ENCODE measurements at regions not wholly inside any gene's neighbourhood (a gene's known extent, or its start where the extent isn't known, plus 50 kb on each side); places are given as distances from the start of the nearest gene placed in this dataset.
"Not testable (repeated sequence)": the region's sequence is repeated elsewhere in the genome, so short reads cannot be mapped to it uniquely, and the experiment has no call there.

- H3K27ac Mint-ChIP-seq, result no peak overlapping the region
- peaks cover 3 to 48% (median 24%) of the 10 kb centered on the region in 6 donors for H3K9me3 Mint-ChIP-seq
- H3K27me3 Mint-ChIP-seq (ENCODE audit: low read depth in 3 of 3), result peaks cover 0 to 2% (median 0%) of the 10 kb centered on the region in 3 donors
- DNase-seq, result no peak
- no peak overlapping the region for H3K4me3 Mint-ChIP-seq
- H3K36me3 Mint-ChIP-seq, result no peaks in the 10 kb centered on the region
- no peaks in the 10 kb centered on the region for H3K4me1 Mint-ChIP-seq
Observed at GRCh38 chr5:166713295-166713694, 1578.2 kb upstream of the WWC1 start.

GRCh38 chr5:166716856-166717492 is 1574.5 kb upstream of the WWC1 start:
- Mint-ChIP-seq H3K27ac (no peak overlapping the region), H3K27me3 (ENCODE audit: low read depth in 3 of 3) (peaks cover 0 to 2% (median 0%) of the 10 kb centered on the region in 3 donors), H3K9me3 (peaks cover 3 to 53% (median 31%) of the 10 kb centered on the region in 6 donors), H3K4me3 (no peak overlapping the region), H3K36me3 (no peaks in the 10 kb centered on the region), H3K4me1 (no peaks in the 10 kb centered on the region)
- DNase-seq, result no peak

GRCh38 chr5:166719991-166720390 is 1571.5 kb upstream of the WWC1 start:
- Mint-ChIP-seq H3K4me3 (no peak overlapping the region), H3K9me3 (peaks cover 7 to 30% (median 20%) of the 10 kb centered on the region in 6 donors), H3K36me3 (no peaks in the 10 kb centered on the region), H3K4me1 (no peaks in the 10 kb centered on the region), H3K27ac (no peak overlapping the region), H3K27me3 (ENCODE audit: low read depth in 3 of 3) (no peaks in the 10 kb centered on the region)
- DNase-seq, result no peak

GRCh38 chr5:166722939-166723338 is 1568.5 kb upstream of the WWC1 start:
- Mint-ChIP-seq H3K4me3 (no peak overlapping the region), H3K36me3 (no peaks in the 10 kb centered on the region), H3K27ac (no peak overlapping the region), H3K4me1 (no peaks in the 10 kb centered on the region), H3K27me3 (ENCODE audit: low read depth in 3 of 3) (no peaks in the 10 kb centered on the region), H3K9me3 (peaks cover 5 to 27% (median 11%) of the 10 kb centered on the region in 6 donors)
- DNase-seq, result no peak

GRCh38 chr5:166724284-166724683 is 1567.2 kb upstream of the WWC1 start:
- H3K9me3 Mint-ChIP-seq, result peaks cover 5 to 25% (median 10%) of the 10 kb centered on the region in 6 donors
- no peak overlapping the region for H3K27ac Mint-ChIP-seq
- H3K4me3 Mint-ChIP-seq, result no peak overlapping the region
- no peaks in the 10 kb centered on the region for H3K36me3 Mint-ChIP-seq
- no peaks in the 10 kb centered on the region for H3K4me1 Mint-ChIP-seq
- no peak for DNase-seq
- H3K27me3 Mint-ChIP-seq (ENCODE audit: low read depth in 3 of 3), result no peaks in the 10 kb centered on the region

- Mint-ChIP-seq H3K36me3 (no peaks in the 10 kb centered on the region), H3K27ac (no peak overlapping the region), H3K4me3 (no peak overlapping the region), H3K9me3 (peaks cover 7 to 31% (median 11%) of the 10 kb centered on the region in 6 donors), H3K27me3 (ENCODE audit: low read depth in 3 of 3) (no peaks in the 10 kb centered on the region), H3K4me1 (no peaks in the 10 kb centered on the region)
- DNase-seq, result no peak
Observed at GRCh38 chr5:166725593-166725992, 1565.9 kb upstream of the WWC1 start.

- Mint-ChIP-seq H3K4me3 (no peak overlapping the region), H3K36me3 (no peaks in the 10 kb centered on the region), H3K27ac (no peak overlapping the region), H3K4me1 (no peaks in the 10 kb centered on the region), H3K9me3 (peaks cover 2 to 26% (median 10%) of the 10 kb centered on the region in 6 donors), H3K27me3 (ENCODE audit: low read depth in 3 of 3) (no peaks in the 10 kb centered on the region)
- no peak for DNase-seq
Observed at GRCh38 chr5:166726406-166726805, 1565.0 kb upstream of the WWC1 start.

- not testable (repeated sequence) for H3K4me1 Mint-ChIP-seq; H3K4me3 Mint-ChIP-seq; DNase-seq; H3K27ac Mint-ChIP-seq; H3K36me3 Mint-ChIP-seq; H3K27me3 Mint-ChIP-seq (ENCODE audit: low read depth in 3 of 3)
- peaks cover 13 to 52% (median 26%) of the 10 kb centered on the region in 6 donors for H3K9me3 Mint-ChIP-seq
Observed at GRCh38 chr5:166742951-166743350, 1548.5 kb upstream of the WWC1 start.

- H3K27me3 Mint-ChIP-seq (ENCODE audit: low read depth in 3 of 3), result peaks cover 0 to 3% (median 2%) of the 10 kb centered on the region in 3 donors
- no peak overlapping the region for H3K27ac Mint-ChIP-seq
- no peak for DNase-seq
- H3K36me3 Mint-ChIP-seq, result no peaks in the 10 kb centered on the region
- peaks cover 12 to 41% (median 23%) of the 10 kb centered on the region in 6 donors for H3K9me3 Mint-ChIP-seq
- no peak overlapping the region for H3K4me3 Mint-ChIP-seq
- no peaks in the 10 kb centered on the region for H3K4me1 Mint-ChIP-seq
Observed at GRCh38 chr5:166746506-166746905, 1544.9 kb upstream of the WWC1 start.

GRCh38 chr5:166750376-166750775 is 1541.1 kb upstream of the WWC1 start:
- H3K4me1 Mint-ChIP-seq, result no peaks in the 10 kb centered on the region
- no peak for DNase-seq
- H3K27ac Mint-ChIP-seq, result no peak overlapping the region
- no peak overlapping the region for H3K4me3 Mint-ChIP-seq
- H3K9me3 Mint-ChIP-seq, result peaks cover 7 to 23% (median 13%) of the 10 kb centered on the region in 6 donors
- H3K36me3 Mint-ChIP-seq, result no peaks in the 10 kb centered on the region
- H3K27me3 Mint-ChIP-seq (ENCODE audit: low read depth in 3 of 3), result peaks cover 0 to 3% (median 0%) of the 10 kb centered on the region in 3 donors

- Mint-ChIP-seq H3K4me3 (no peak overlapping the region), H3K36me3 (peaks cover 0 to 5% (median 0%) of the 10 kb centered on the region in 3 donors), H3K27me3 (ENCODE audit: low read depth in 3 of 3) (peaks cover 0 to 2% (median 0%) of the 10 kb centered on the region in 3 donors), H3K27ac (no peak overlapping the region), H3K4me1 (no peaks in the 10 kb centered on the region), H3K9me3 (peaks cover 15 to 34% (median 24%) of the 10 kb centered on the region in 6 donors)
- DNase-seq, result no peak
Observed at GRCh38 chr5:166758151-166758550, 1533.3 kb upstream of the WWC1 start.

- Mint-ChIP-seq H3K4me3 (no peak overlapping the region), H3K36me3 (no peaks in the 10 kb centered on the region), H3K27me3 (ENCODE audit: low read depth in 3 of 3) (peaks cover 0 to 5% (median 0%) of the 10 kb centered on the region in 3 donors), H3K9me3 (peaks cover 11 to 36% (median 23%) of the 10 kb centered on the region in 6 donors), H3K4me1 (no peaks in the 10 kb centered on the region), H3K27ac (no peak overlapping the region)
- DNase-seq, result no peak
Observed at GRCh38 chr5:166767858-166768257, 1523.6 kb upstream of the WWC1 start.

- Mint-ChIP-seq H3K36me3 (no peaks in the 10 kb centered on the region), H3K27me3 (ENCODE audit: low read depth in 3 of 3) (peaks cover 0 to 5% (median 0%) of the 10 kb centered on the region in 3 donors), H3K4me1 (no peaks in the 10 kb centered on the region), H3K27ac (no peak overlapping the region), H3K4me3 (no peak overlapping the region), H3K9me3 (peaks cover 11 to 36% (median 24%) of the 10 kb centered on the region in 6 donors)
- no peak for DNase-seq
Observed at GRCh38 chr5:166768536-166768935, 1522.9 kb upstream of the WWC1 start.

GRCh38 chr5:166772770-166773169 is 1518.7 kb upstream of the WWC1 start:
- Mint-ChIP-seq H3K4me1 (no peaks in the 10 kb centered on the region), H3K4me3 (no peak overlapping the region), H3K27me3 (ENCODE audit: low read depth in 3 of 3) (peaks cover 0 to 3% (median 0%) of the 10 kb centered on the region in 3 donors)

GRCh38 chr5:166781737-166782136 is 1509.7 kb upstream of the WWC1 start:
- Mint-ChIP-seq H3K27me3 (ENCODE audit: low read depth in 3 of 3) (no peaks in the 10 kb centered on the region), H3K9me3 (peaks cover 3 to 27% (median 11%) of the 10 kb centered on the region in 6 donors), H3K36me3 (no peaks in the 10 kb centered on the region), H3K4me1 (no peaks in the 10 kb centered on the region), H3K4me3 (no peak overlapping the region), H3K27ac (no peak overlapping the region)
- no peak for DNase-seq

More at GRCh38 chr5:166772770-166773169, 1518.7 kb upstream of the WWC1 start:
- Mint-ChIP-seq H3K9me3 (peaks cover 4 to 32% (median 15%) of the 10 kb centered on the region in 6 donors), H3K36me3 (no peaks in the 10 kb centered on the region), H3K27ac (no peak overlapping the region)
- DNase-seq, result no peak
